ENCODE measurements at regions not wholly inside any gene's neighbourhood (a gene's known extent, or its start where the extent isn't known, plus 50 kb on each side); places are given as distances from the start of the nearest gene placed in this dataset.

DNA sequence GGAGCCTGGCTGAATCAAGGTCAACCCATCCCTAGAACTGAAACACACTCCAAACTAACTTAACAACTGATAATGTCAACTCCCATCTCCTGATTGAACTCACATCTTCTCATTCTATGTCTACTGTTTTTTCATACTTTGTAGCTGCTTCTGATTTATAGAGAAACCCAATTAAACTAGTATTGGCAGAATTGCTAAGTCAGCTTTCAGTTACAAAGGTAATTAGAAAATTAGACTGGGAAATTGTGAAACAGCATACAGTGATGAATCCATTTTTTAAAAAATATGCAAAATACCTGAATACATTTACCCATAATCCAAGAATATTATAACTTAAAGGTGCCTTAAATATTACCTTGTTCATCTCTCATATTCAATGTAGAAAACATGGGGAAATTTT is 535.2 kb upstream of the CLINT1 start:
- TF ChIP-seq, protein P1, sequence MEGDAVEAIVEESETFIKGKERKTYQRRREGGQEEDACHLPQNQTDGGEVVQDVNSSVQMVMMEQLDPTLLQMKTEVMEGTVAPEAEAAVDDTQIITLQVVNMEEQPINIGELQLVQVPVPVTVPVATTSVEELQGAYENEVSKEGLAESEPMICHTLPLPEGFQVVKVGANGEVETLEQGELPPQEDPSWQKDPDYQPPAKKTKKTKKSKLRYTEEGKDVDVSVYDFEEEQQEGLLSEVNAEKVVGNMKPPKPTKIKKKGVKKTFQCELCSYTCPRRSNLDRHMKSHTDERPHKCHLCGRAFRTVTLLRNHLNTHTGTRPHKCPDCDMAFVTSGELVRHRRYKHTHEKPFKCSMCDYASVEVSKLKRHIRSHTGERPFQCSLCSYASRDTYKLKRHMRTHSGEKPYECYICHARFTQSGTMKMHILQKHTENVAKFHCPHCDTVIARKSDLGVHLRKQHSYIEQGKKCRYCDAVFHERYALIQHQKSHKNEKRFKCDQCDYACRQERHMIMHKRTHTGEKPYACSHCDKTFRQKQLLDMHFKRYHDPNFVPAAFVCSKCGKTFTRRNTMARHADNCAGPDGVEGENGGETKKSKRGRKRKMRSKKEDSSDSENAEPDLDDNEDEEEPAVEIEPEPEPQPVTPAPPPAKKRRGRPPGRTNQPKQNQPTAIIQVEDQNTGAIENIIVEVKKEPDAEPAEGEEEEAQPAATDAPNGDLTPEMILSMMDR (IDR thresholded peaks at IDR 0.05), result no peak
- TF ChIP-seq POLR2A (IDR thresholded peaks at IDR 0.05), result no peak

Measured in adrenal gland (tissue), 5 donors.